ENCODE measurements at regions not wholly inside any gene's neighbourhood (a gene's known extent, or its start where the extent isn't known, plus 50 kb on each side); places are given as distances from the start of the nearest gene placed in this dataset.

- TF ChIP-seq ZFX (IDR thresholded peaks at IDR 0.05), result no peak
- no peak for TF ChIP-seq CTCF (conservative IDR thresholded peaks at IDR 0.05)
- H3K27ac ChIP-seq, result no peak overlapping the region
These were observed 121.6 kb upstream of the RTL1 start for GRCh38 chr14:101025131-101025530.

DNA sequence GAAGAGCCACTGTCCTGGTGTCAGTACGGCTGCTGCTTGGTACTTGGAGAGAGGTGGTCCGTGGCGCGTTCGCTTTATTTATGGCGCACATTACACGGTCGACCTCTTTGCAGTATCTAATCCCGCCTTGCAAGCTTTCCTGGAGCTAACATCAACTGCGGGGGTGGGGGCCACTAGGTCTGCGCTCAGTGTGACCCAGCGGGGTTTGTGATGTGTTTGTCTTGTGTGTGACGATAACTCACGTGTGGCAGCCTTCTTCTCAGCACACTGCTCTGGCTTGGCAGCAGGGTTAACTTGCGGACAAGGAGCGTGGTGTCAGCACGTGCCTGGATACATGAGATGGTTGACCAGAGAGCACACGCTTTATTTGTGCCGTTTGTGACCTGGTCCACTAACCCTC is 122.2 kb upstream of the RTL1 start:
- H3K27ac ChIP-seq, result no peak overlapping the region
- no peak for TF ChIP-seq ZFX (IDR thresholded peaks at IDR 0.05)
- no peak for TF ChIP-seq CTCF (conservative IDR thresholded peaks at IDR 0.05)

DNA sequence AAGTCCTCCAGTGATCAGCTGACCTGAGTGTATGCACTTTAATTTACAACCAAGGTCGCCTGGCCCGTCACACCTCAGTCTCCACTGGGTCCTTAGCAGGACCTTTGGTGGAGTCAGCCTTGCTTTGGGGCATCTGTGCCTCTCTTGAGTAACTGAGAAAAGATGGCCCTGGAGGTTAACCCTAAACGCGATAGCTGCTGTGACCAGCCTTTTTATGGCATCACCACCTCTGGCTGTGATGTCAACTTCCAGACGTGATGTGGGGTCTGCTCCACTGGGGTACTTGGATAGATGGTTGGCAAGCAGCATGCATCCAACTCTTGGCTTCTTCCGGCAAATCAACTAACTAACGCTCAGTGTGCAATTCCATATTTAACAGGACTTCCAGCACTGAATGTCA is 122.8 kb upstream of the RTL1 start:
- TF ChIP-seq CTCF (conservative IDR thresholded peaks at IDR 0.05), result no peak
- TF ChIP-seq ZFX (IDR thresholded peaks at IDR 0.05), result no peak
- H3K27ac ChIP-seq, result no peak overlapping the region

DNA sequence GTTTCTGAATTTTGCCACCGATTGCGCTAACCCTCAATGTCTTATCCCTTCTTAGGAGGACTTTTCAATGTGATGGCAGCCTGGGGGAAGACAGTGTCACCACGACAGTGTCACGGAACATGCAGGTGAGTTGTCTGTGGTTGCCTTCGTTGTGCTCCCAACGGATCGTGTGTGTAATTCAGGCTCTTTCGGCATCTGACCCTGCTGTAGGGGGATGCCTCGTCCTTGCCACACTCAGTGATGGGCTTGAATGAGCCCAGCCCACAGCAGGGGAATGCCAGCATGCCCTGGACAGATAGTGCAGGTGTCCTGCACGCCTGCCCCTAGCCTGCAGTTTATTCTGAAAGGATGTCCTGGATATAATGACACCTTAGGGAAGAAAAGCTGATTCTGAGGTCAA is 123.8 kb upstream of the RTL1 start:
- TF ChIP-seq CTCF (conservative IDR thresholded peaks at IDR 0.05) (no peak), ZFX (IDR thresholded peaks at IDR 0.05) (no peak)

DNA sequence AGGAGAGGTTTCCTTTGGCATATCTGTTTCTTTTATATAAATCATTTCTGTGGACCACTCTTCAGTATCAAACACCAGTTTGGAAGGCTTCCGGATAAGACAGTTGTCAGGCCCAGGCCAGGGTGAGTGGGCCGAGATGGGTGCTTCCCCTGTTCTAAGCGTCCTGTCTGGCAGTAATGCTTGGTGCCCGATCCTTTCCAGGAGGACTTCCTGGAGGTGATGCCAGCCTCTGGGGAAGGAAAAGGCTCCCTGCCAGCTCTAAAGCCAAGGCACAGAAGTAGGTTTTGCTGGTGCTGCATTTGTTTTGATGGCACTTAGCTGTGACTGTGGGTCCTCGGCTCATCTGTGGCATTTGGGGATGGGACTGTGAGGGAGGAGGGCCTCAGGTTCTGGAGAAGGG is 124.4 kb upstream of the RTL1 start:
- TF ChIP-seq ZFX (IDR thresholded peaks at IDR 0.05) (no peak), CTCF (conservative IDR thresholded peaks at IDR 0.05) (no peak)
- no peak overlapping the region for H3K27ac ChIP-seq

More for the DNA sequence above, 123.8 kb upstream of the RTL1 start:
- H3K27ac ChIP-seq, result no peak overlapping the region

- TF ChIP-seq CTCF (conservative IDR thresholded peaks at IDR 0.05) (no peak), ZFX (IDR thresholded peaks at IDR 0.05) (no peak)
- H3K27ac ChIP-seq, result no peak overlapping the region
These were observed 125.6 kb upstream of the RTL1 start for GRCh38 chr14:101028971-101029667.

DNA sequence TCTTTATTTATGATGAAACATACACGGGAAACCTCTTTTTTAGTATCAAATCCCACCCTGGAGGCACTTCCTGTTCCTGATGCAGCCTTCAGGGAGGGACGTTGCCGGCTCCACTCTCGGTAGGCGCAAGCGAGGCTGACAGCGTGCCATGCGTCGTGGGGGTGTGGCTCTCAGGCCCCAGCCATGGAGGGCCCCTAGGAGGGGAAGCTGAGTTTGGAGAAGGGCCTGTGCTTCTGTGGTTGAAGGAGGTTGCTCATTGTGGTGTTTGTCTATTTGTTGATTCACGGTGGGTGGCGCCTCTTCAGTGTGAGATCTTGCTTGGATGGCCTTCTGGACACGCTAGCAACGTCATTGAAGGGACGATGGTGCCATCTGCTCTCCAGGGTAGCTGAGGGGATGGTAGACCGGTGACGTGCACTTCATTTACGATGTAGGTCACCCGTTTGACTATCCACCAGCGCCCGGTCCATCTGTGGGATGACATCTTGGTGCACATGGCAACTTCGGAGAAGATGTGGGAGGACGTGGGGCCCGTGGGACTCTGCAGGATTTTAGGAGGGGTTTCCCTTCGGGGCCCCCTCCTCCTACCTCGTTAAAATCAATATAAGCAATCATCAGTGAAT is 126.3 kb upstream of the RTL1 start:
- H3K27ac ChIP-seq, result no peak overlapping the region
- no peak for TF ChIP-seq ZFX (IDR thresholded peaks at IDR 0.05)
- TF ChIP-seq CTCF (conservative IDR thresholded peaks at IDR 0.05), result no peak
